ENCODE measurements at regions not wholly inside any gene's neighbourhood (a gene's known extent, or its start where the extent isn't known, plus 50 kb on each side); places are given as distances from the start of the nearest gene placed in this dataset.

DNA sequence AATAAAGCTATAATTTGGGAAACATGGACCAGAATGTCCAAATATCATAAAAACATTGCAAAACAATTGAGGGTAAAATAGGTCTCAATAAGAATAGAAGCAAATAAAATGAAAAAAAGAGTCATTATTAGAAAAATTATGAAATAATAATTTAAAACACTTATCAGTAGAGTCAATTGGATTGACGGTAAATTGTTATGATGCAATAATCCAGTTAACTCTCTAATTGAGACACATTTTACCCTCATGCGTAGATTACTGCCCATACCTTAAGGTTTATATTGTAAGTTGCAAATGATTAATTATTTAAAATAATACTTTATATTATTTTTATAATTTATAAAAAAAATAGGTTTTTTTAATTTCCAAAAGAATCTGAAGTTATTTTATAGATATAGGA is 73.4 kb upstream of the POU1F1 start:
- ChIA-PET CTCF (interaction anchor here (0.8 to 5.7 kb wide), 25 partner anchors 11 to 774 kb away, joined by 3 to 110 read pairs (median 11); no protein-coding TSS in a partner anchor), POLR2A (no interaction called here)
- Histone ChIP-seq H3K9me3 (replicated peaks; ENCODE audit: control insufficient read depth, insufficient read depth, low read length) (no peaks in the 10 kb centered on the region), H4K20me1 (replicated peaks; ENCODE audit: control insufficient read depth, extremely low read depth, insufficient read depth, low read length) (no peaks in the 10 kb centered on the region), H3K27ac (ENCODE audit: insufficient read depth, low read depth, low read length) (no peak overlapping the region), H3K4me2 (ENCODE audit: insufficient read depth, low read length) (no peak overlapping the region), H3K9me1 (replicated peaks; ENCODE audit: control insufficient read depth, extremely low read depth, insufficient read depth, low read length) (no peaks in the 10 kb centered on the region), H3K9ac (replicated peaks; ENCODE audit: extremely low read depth, insufficient read depth, low read length) (no peak overlapping the region), H3K36me3 (ENCODE audit: control insufficient read depth in 2 of 2, extremely low read depth in 1 of 2, insufficient read depth in 2 of 2, low read length in 2 of 2) (no peaks in the 10 kb centered on the region), H2AFZ (ENCODE audit: low read depth, low read length) (no peak overlapping the region), H3K4me1 (ENCODE audit: control insufficient read depth, extremely low read depth, insufficient read depth, low read length) (no peaks in the 10 kb centered on the region), H3K27me3 (ENCODE audit: control insufficient read depth in 2 of 2, insufficient read depth in 2 of 2, low read length in 2 of 2) (no peaks in the 10 kb centered on the region), H3K4me3 (replicated peaks in 1 of 3; ENCODE audit: insufficient read depth in 1 of 3, low read depth in 1 of 3, low read length in 3 of 3) (no peak overlapping the region), H3K79me2 (ENCODE audit: control insufficient read depth, insufficient read depth, low read length) (no peaks in the 10 kb centered on the region)
- no peak for FAIRE-seq
- intact Hi-C loops (cut with micrococcal nuclease), result loop anchor here (1.0 to 5.0 kb wide), 7 partner anchors 42 to 772 kb away; no protein-coding TSS in a partner anchor
- TF ChIP-seq EZH2 (IDR thresholded peaks at IDR 0.05; ENCODE audit: borderline replicate concordance, low read depth, low read length, severe bottlenecking) (no peak), JUN (IDR thresholded peaks at IDR 0.05; ENCODE audit: borderline replicate concordance, insufficient read depth, insufficient read length, low read depth) (no peak), POLR2A (IDR thresholded peaks at IDR 0.05; ENCODE audit: low read depth, low read length) (no peak), POLR2AphosphoS5 (IDR thresholded peaks at IDR 0.05; ENCODE audit: insufficient read depth, low read depth, low read length) (no peak)
- TF ChIP-seq, protein P1, sequence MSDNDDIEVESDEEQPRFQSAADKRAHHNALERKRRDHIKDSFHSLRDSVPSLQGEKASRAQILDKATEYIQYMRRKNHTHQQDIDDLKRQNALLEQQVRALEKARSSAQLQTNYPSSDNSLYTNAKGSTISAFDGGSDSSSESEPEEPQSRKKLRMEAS (IDR thresholded peaks at IDR 0.05; ENCODE audit: insufficient read depth, insufficient read length), result no peak
- BruUV-seq (replicated peaks), result no TSS peak
- dilution Hi-C loops (cut with MboI; ENCODE audit: extremely low pct_ligation_motif_present, low sequenced_read_pairs), result no loop called here
- no peak for DNase-seq (ENCODE audit: low read depth, low spot score)

DNA sequence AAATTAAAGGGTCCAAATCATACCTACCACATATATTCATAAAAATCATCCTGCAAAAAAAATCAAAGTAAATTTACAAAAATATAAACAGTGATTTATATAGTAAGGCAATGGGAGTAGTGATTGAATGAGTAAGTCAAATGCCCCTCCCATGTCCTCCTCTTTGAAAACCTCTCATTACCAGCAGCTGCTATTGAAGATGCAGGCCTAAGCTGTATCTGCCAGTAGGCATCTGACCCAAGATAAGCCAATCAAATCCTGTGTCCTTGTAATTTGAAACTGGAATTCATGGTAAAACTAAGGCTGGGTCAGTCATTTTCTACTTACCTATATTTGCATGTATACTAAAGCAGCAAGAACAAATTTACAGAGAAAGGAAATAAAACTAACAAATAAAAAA is 60.4 kb upstream of the POU1F1 start:
- intact Hi-C loops (cut with micrococcal nuclease), result no loop called here
- Histone ChIP-seq H3K27ac (ENCODE audit: insufficient read depth, low read depth, low read length) (no peak overlapping the region), H3K36me3 (ENCODE audit: control insufficient read depth in 2 of 2, extremely low read depth in 1 of 2, insufficient read depth in 2 of 2, low read length in 2 of 2) (no peaks in the 10 kb centered on the region), H3K9ac (replicated peaks; ENCODE audit: extremely low read depth, insufficient read depth, low read length) (no peak overlapping the region), H4K20me1 (replicated peaks; ENCODE audit: control insufficient read depth, extremely low read depth, insufficient read depth, low read length) (no peaks in the 10 kb centered on the region), H3K9me1 (replicated peaks; ENCODE audit: control insufficient read depth, extremely low read depth, insufficient read depth, low read length) (no peaks in the 10 kb centered on the region), H3K4me3 (replicated peaks in 1 of 3; ENCODE audit: insufficient read depth in 1 of 3, low read depth in 1 of 3, low read length in 3 of 3) (no peak overlapping the region), H3K4me2 (ENCODE audit: insufficient read depth, low read length) (no peak overlapping the region), H3K4me1 (ENCODE audit: control insufficient read depth, extremely low read depth, insufficient read depth, low read length) (peaks cover 40% of the 10 kb centered on the region), H3K9me3 (replicated peaks; ENCODE audit: control insufficient read depth, insufficient read depth, low read length) (no peaks in the 10 kb centered on the region), H2AFZ (ENCODE audit: low read depth, low read length) (no peak overlapping the region), H3K79me2 (ENCODE audit: control insufficient read depth, insufficient read depth, low read length) (no peaks in the 10 kb centered on the region), H3K27me3 (ENCODE audit: control insufficient read depth in 2 of 2, insufficient read depth in 2 of 2, low read length in 2 of 2) (no peaks in the 10 kb centered on the region)
- dilution Hi-C loops (cut with MboI; ENCODE audit: extremely low pct_ligation_motif_present, low sequenced_read_pairs), result no loop called here
- DNase-seq (ENCODE audit: low read depth, low spot score) (no peak), FAIRE-seq (no peak)
- TF ChIP-seq, protein P2, sequence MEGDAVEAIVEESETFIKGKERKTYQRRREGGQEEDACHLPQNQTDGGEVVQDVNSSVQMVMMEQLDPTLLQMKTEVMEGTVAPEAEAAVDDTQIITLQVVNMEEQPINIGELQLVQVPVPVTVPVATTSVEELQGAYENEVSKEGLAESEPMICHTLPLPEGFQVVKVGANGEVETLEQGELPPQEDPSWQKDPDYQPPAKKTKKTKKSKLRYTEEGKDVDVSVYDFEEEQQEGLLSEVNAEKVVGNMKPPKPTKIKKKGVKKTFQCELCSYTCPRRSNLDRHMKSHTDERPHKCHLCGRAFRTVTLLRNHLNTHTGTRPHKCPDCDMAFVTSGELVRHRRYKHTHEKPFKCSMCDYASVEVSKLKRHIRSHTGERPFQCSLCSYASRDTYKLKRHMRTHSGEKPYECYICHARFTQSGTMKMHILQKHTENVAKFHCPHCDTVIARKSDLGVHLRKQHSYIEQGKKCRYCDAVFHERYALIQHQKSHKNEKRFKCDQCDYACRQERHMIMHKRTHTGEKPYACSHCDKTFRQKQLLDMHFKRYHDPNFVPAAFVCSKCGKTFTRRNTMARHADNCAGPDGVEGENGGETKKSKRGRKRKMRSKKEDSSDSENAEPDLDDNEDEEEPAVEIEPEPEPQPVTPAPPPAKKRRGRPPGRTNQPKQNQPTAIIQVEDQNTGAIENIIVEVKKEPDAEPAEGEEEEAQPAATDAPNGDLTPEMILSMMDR (IDR thresholded peaks at IDR 0.05; ENCODE audit: extremely low read depth in 1 of 2, insufficient read depth in 1 of 2, low read depth in 1 of 2, low read length in 2 of 2), result no peak
- no peak for TF ChIP-seq POLR2A (IDR thresholded peaks at IDR 0.05; ENCODE audit: low read depth, low read length)
- no peak for TF ChIP-seq EZH2 (IDR thresholded peaks at IDR 0.05; ENCODE audit: borderline replicate concordance, low read depth, low read length, severe bottlenecking)
- TF ChIP-seq JUN (IDR thresholded peaks at IDR 0.05; ENCODE audit: borderline replicate concordance, insufficient read depth, insufficient read length, low read depth), result no peak
- TF ChIP-seq POLR2AphosphoS5 (IDR thresholded peaks at IDR 0.05; ENCODE audit: insufficient read depth, low read depth, low read length), result no peak
- no peak for TF ChIP-seq FOS (IDR thresholded peaks at IDR 0.05; ENCODE audit: borderline replicate concordance, insufficient read depth, low read length)
- no peak for TF ChIP-seq GATA2 (IDR thresholded peaks at IDR 0.05; ENCODE audit: insufficient read depth, insufficient read length, low read depth, low read length)
- no peak for TF ChIP-seq MYC (IDR thresholded peaks at IDR 0.05; ENCODE audit: low read depth, low read length)
- TF ChIP-seq, protein P1 (IDR thresholded peaks at IDR 0.05; ENCODE audit: insufficient read depth, insufficient read length), result no peak
- ChIA-PET CTCF (interaction anchor here (1.3 to 4.7 kb wide), 3 partner anchors 13 to 167 kb away, joined by 3 to 54 read pairs (median 4); no protein-coding TSS in a partner anchor), POLR2A (no interaction called here)
- BruUV-seq (replicated peaks), result no TSS peak
